H9 (cell line): ENCODE measurements at regions not wholly inside any gene's neighbourhood (a gene's known extent, or its start where the extent isn't known, plus 50 kb on each side); places are given as distances from the start of the nearest gene placed in this dataset.

ENCODE experiments used
- DNase-seq: peaks from one replicate; pipeline ENCODE4 v3.0.0-alpha.2; 2017
- H2AFZ ChIP-seq: one replicate; pipeline ENCODE4 v1.6.1; 2013; ENCODE audit warnings: mild to moderate bottlenecking, low read length, control low read depth, moderate library complexity
- H2AK5ac ChIP-seq: 2 replicates; pipeline ENCODE4 v1.6.1; 2013; ENCODE audit warnings: low read length, control low read depth, mixed read lengths; ENCODE audit not compliant: insufficient read length
- H2BK120ac ChIP-seq: one replicate; pipeline ENCODE4 v1.6.1; 2013; ENCODE audit warnings: low read depth, mild to moderate bottlenecking, low read length, control low read depth, inconsistent platforms; ENCODE audit not compliant: poor library complexity, severe bottlenecking
- H2BK12ac ChIP-seq: 2 replicates; pipeline ENCODE4 v1.6.1; 2013; ENCODE audit warnings: low read length, control low read depth, mixed read lengths, low read depth; ENCODE audit not compliant: insufficient read length
- H2BK15ac ChIP-seq: 2 replicates; pipeline ENCODE4 v1.6.1; 2013; ENCODE audit warnings: low read depth, low read length, control low read depth
- H2BK20ac ChIP-seq: one replicate; pipeline ENCODE4 v1.6.1; 2013; ENCODE audit warnings: low read depth, mild to moderate bottlenecking, low read length, control low read depth, inconsistent platforms; ENCODE audit not compliant: poor library complexity, severe bottlenecking
- H2BK5ac ChIP-seq: 2 replicates; pipeline ENCODE4 v1.6.1; 2013; ENCODE audit warnings: low read length, control low read depth, mixed read lengths; ENCODE audit not compliant: insufficient read length
- H3K14ac ChIP-seq: 2 replicates; pipeline ENCODE4 v1.6.1; 2013; ENCODE audit warnings: low read length, control low read depth; ENCODE audit not compliant: insufficient read depth
- H3K18ac ChIP-seq: 2 replicates; pipeline ENCODE4 v1.6.1; 2013; ENCODE audit warnings: low read depth, mild to moderate bottlenecking, mixed read lengths, low read length, control low read depth; ENCODE audit not compliant: insufficient read length
- H3K23ac ChIP-seq: 2 replicates; pipeline ENCODE4 v1.6.1; 2013; ENCODE audit warnings: low read length, control low read depth, mixed read lengths, low read depth; ENCODE audit not compliant: insufficient read length
- H3K23me2 ChIP-seq: 2 replicates; pipeline ENCODE4 v1.6.1; 2013; ENCODE audit warnings: low read depth, mild to moderate bottlenecking, mixed read lengths, low read length, control low read depth; ENCODE audit not compliant: insufficient read length, poor library complexity, severe bottlenecking
- H3K27ac ChIP-seq: 2 replicates; pipeline ENCODE4 v1.5.1; 2013; ENCODE audit warnings: low read length, control low read depth, mixed read lengths, low read depth; ENCODE audit not compliant: insufficient read length
- H3K27me3 ChIP-seq: 2 replicates; pipeline ENCODE4 v1.6.1; 2013; ENCODE audit warnings: low read length, control low read depth, inconsistent platforms; ENCODE audit not compliant: insufficient read depth
- H3K4ac ChIP-seq: 2 replicates; pipeline ENCODE4 v1.6.1; 2013; ENCODE audit warnings: low read depth, mild to moderate bottlenecking, control low read depth, inconsistent platforms, low read length, moderate library complexity
- H3K4me1 ChIP-seq: 2 replicates; pipeline ENCODE4 v1.6.1; 2013; ENCODE audit warnings: low read length, control low read depth, inconsistent platforms; ENCODE audit not compliant: insufficient read depth
- H3K4me2 ChIP-seq: 2 replicates; pipeline ENCODE4 v1.6.1; 2013; ENCODE audit warnings: low read length, control low read depth, mixed read lengths; ENCODE audit not compliant: insufficient read length, insufficient read depth
- H3K56ac ChIP-seq: 2 replicates; pipeline ENCODE4 v1.6.1; 2013; ENCODE audit warnings: low read depth, mild to moderate bottlenecking, mixed read lengths, low read length, control low read depth; ENCODE audit not compliant: insufficient read length
- H3K79me1 ChIP-seq: 2 replicates; pipeline ENCODE4 v1.6.1; 2013; ENCODE audit warnings: low read depth, mild to moderate bottlenecking, moderate library complexity, low read length, control low read depth, inconsistent platforms; ENCODE audit not compliant: insufficient read depth, poor library complexity, severe bottlenecking
- H3K79me2 ChIP-seq: 2 replicates; pipeline ENCODE4 v1.6.1; 2013; ENCODE audit warnings: low read length, control low read depth, inconsistent platforms; ENCODE audit not compliant: insufficient read depth
- H3K9ac ChIP-seq: 2 replicates; pipeline ENCODE4 v1.6.1; 2013; ENCODE audit warnings: low read length, control low read depth, mixed read lengths; ENCODE audit not compliant: insufficient read length; ENCODE audit errors: extremely low read depth
- H3K9me3 ChIP-seq: one replicate; pipeline ENCODE4 v1.6.1; 2013; ENCODE audit warnings: low read depth, low read length, inconsistent platforms; ENCODE audit not compliant: control insufficient read depth
- H3T11ph ChIP-seq: one replicate; pipeline ENCODE4 v1.6.1; 2013; ENCODE audit warnings: mild to moderate bottlenecking, low read length, control low read depth, inconsistent platforms
- H4K20me1 ChIP-seq: one replicate; pipeline ENCODE4 v1.6.1; 2013; ENCODE audit not compliant: control insufficient read depth, insufficient read length, insufficient read depth
- H4K5ac ChIP-seq: 2 replicates; pipeline ENCODE4 v1.6.1; 2013; ENCODE audit warnings: low read depth, mild to moderate bottlenecking, mixed read lengths, low read length, control low read depth; ENCODE audit not compliant: insufficient read length
- H4K8ac ChIP-seq: replicated peaks from 2 replicates; pipeline ENCODE4 v1.6.1; 2013; ENCODE audit warnings: low read length, control low read depth, mixed read lengths, low read depth; ENCODE audit not compliant: insufficient read length
- H4K91ac ChIP-seq: 2 replicates; pipeline ENCODE4 v1.6.1; 2013; ENCODE audit warnings: low read depth, mild to moderate bottlenecking, moderate library complexity, mixed read lengths, low read length, control low read depth; ENCODE audit not compliant: insufficient read length
- H3K27ac Mint-ChIP-seq, 3 experiments: 2 replicates in 2 of 3; 3 replicates in 1 of 3; pipeline ENCODE4 v1.8.0; 2020 to 2021; ENCODE audit warnings: mixed read lengths in 3 of 3, mild to moderate bottlenecking in 1 of 3, moderate library complexity in 1 of 3
- H3K27me3 Mint-ChIP-seq: 2 replicates; pipeline ENCODE4 v1.8.0; 2021; ENCODE audit warnings: low read depth, mild to moderate bottlenecking, moderate library complexity, mixed read lengths
- H3K36me3 Mint-ChIP-seq, 3 experiments: 2 replicates in 2 of 3; 3 replicates in 1 of 3; pipeline ENCODE4 v1.8.0; 2020 to 2021; ENCODE audit warnings: low read depth in 3 of 3, mixed read lengths in 3 of 3; ENCODE audit not compliant: insufficient read depth in 1 of 3
- H3K4me1 Mint-ChIP-seq, 2 experiments: 2 replicates each; pipeline ENCODE4 v1.8.0; 2020; ENCODE audit warnings: mixed read lengths in 2 of 2
- H3K4me3 Mint-ChIP-seq, 2 experiments: 2 replicates in 1 of 2; 3 replicates in 1 of 2; pipeline ENCODE4 v1.8.0; 2020 to 2021; ENCODE audit warnings: mild to moderate bottlenecking in 2 of 2, mixed read lengths in 2 of 2, moderate library complexity in 1 of 2
- H3K9me3 Mint-ChIP-seq, 2 experiments: 2 replicates in 1 of 2; 3 replicates in 1 of 2; pipeline ENCODE4 v1.8.0; 2020; ENCODE audit warnings: mild to moderate bottlenecking in 2 of 2, mixed read lengths in 2 of 2, moderate library complexity in 1 of 2
- whole genome bisulfite sequencing: extraction: QIAGEN DNeasy Blood & Tissue Kit; methylation state at CpG from one replicate; pipeline ENCODE4 v1.1.7; 2013; ENCODE audit warnings: missing lambda C conversion rate, low lambda C conversion rate, mixed read lengths; ENCODE audit not compliant: insufficient read length; ENCODE audit errors: extremely low coverage; 5-methylcytosine and 5-hydroxymethylcytosine counted together
- TF ChIP-seq, protein P1 (sequence below): fragments of 200-600 bp; sonication (generic); conservative IDR thresholded peaks from 3 replicates; pipeline ENCODE4 v1.8.0; 2021; ENCODE audit warnings: antibody characterized with exemption, mild to moderate bottlenecking

DNA sequence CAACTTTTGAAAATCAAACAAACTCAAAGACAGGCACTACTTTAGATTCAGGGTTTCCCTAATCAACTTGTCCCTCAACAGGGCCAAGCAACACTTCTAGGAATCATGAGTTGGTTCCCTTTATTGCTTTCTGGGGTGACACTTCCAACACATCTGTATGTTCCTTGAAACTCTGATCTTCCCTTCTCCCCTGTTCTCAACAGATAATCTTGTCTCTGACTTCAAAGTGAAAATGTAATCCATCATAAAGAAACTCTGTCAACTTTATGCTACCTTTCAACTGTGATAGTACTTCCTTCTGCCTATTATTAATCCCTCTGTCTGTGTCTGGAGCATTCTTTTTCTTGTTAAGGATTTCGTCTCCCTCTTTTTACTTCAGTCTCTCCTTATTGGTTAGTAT lies 250.1 kb upstream of the MEF2C start:
- Histone ChIP-seq H4K91ac (no peak overlapping the region), H3K4me2 (no peak overlapping the region), H3K79me1 (no peaks in the 10 kb centered on the region), H3T11ph (no peak overlapping the region), H3K27me3 (no peaks in the 10 kb centered on the region), H3K27ac (no peak overlapping the region), H2AFZ (no peak overlapping the region), H2BK15ac (no peak overlapping the region), H2BK12ac (no peak overlapping the region), H3K23ac (no peak overlapping the region), H2BK20ac (no peak overlapping the region), H4K8ac (no peak overlapping the region), H3K9ac (no peak overlapping the region), H3K23me2 (no peaks in the 10 kb centered on the region), H2AK5ac (no peak overlapping the region), H3K18ac (no peak overlapping the region), H2BK120ac (no peak overlapping the region), H3K4me1 (no peaks in the 10 kb centered on the region; the same call in 1 of the 2 replicates), H3K14ac (no peak overlapping the region), H4K5ac (no peak overlapping the region), H3K56ac (no peak overlapping the region), H2BK5ac (no peak overlapping the region), H3K79me2 (no peaks in the 10 kb centered on the region), H3K9me3 (no peaks in the 10 kb centered on the region), H4K20me1 (no peaks in the 10 kb centered on the region), H3K4ac (no peak overlapping the region)
- no peak overlapping the region for H3K4me3 Mint-ChIP-seq
- no peaks in the 10 kb centered on the region for H3K9me3 Mint-ChIP-seq
- WGBS: no CpG with 5 or more reads among the region's 1 CpG
- TF ChIP-seq, protein P1, sequence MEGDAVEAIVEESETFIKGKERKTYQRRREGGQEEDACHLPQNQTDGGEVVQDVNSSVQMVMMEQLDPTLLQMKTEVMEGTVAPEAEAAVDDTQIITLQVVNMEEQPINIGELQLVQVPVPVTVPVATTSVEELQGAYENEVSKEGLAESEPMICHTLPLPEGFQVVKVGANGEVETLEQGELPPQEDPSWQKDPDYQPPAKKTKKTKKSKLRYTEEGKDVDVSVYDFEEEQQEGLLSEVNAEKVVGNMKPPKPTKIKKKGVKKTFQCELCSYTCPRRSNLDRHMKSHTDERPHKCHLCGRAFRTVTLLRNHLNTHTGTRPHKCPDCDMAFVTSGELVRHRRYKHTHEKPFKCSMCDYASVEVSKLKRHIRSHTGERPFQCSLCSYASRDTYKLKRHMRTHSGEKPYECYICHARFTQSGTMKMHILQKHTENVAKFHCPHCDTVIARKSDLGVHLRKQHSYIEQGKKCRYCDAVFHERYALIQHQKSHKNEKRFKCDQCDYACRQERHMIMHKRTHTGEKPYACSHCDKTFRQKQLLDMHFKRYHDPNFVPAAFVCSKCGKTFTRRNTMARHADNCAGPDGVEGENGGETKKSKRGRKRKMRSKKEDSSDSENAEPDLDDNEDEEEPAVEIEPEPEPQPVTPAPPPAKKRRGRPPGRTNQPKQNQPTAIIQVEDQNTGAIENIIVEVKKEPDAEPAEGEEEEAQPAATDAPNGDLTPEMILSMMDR: no peak
- no peak overlapping the region for H3K27ac Mint-ChIP-seq
- no peaks in the 10 kb centered on the region for H3K36me3 Mint-ChIP-seq
- no peaks in the 10 kb centered on the region for H3K27me3 Mint-ChIP-seq
- DNase-seq: no peak
- H3K4me1 Mint-ChIP-seq: peaks cover 13 to 15% of the 10 kb centered on the region in 2 experiments
